GM19438 (cell line): ENCODE measurements at regions not wholly inside any gene's neighbourhood (a gene's known extent, or its start where the extent isn't known, plus 50 kb on each side); places are given as distances from the start of the nearest gene placed in this dataset.
A peak's percentile ranks its signal among the peaks of the same experiment; 100 is the strongest.
"Not testable (repeated sequence)": the region's sequence is repeated elsewhere in the genome, so short reads cannot be mapped to it uniquely, and the experiment has no call there.

Source experiments
- ATAC-seq: cut with Tn5 transposase; IDR thresholded peaks from one replicate; pipeline ENCODE4 v1.9.1; 2021; ENCODE audit warnings: low read depth; ENCODE audit not compliant: unreplicated experiment

DNA sequence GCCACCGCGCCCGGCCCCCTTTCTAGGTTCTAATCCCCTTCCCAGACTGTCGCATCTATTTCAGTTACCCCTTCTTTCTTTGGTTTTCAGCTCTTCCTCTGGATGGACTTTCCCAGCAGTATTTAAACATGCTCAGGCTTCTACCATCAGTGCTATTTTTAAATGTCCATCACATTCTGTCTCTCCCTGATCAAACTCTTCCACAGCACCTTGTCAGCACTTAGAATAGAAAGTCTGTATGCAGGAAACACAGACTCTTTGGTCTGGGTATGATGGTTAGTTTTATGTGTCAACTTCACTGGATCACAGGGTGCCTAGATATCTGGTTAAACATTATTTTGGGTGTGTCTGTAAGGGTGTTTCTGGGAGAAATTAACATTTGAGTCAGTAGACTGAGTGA, 297.8 kb upstream of the ECI2 start:
- ATAC-seq: no peak

GRCh38 chr6:4426968-4427367, 291.6 kb upstream of the ECI2 start:
- ATAC-seq: no peak

DNA sequence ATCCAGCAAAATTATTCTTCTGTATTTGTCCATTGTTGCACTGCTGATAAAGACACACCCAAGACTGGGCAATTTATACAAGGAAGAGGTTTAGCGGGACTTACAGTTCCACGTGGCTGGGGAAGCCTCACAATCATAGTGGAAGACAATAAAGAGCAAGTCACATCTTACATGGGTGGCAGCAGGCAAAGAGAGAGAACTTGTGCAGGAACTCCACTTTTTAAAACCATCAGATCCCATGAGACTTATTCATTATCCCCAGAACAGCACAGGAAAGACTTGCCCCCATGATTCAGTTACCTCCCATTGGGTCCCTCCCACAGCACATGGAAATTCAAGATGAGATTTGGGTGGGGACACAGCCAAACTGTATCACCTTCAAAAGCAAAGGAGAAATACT, 286.5 kb upstream of the ECI2 start:
- ATAC-seq: no peak

DNA sequence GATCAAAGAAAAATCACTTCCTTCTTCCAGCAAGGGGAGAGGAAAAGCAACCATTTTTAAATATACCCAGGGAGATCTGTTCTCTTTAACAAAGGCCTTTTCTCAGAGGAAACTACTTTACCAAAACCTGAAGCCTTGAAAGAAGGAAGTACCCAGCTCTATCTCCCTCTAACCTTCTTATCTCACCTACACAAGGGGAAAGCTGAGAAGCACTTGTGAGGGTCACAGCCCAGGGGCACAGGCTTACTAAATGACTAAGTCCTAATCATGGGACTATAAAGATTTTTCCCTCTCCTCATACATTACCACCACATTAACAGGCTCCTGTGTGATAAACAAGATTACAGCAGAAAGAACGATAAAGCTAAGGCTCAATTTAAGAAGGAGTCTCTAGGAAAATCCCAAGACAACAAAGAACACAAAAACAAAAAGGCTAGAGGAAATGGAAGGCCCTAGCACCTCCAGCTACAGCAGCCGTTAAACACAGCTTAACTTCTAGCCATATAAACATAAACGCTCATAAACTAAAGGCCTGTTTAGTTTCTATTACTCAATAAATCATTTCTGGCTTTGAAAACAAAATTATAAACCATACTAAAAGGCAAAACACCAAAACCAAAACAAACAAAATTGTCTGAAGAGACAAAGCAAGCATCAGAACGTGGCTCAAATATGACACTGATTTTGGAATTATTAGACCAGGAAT, 284.9 kb upstream of the ECI2 start:
- ATAC-seq: no peak

GRCh38 chr6:4415549-4415948, 280.2 kb upstream of the ECI2 start:
- ATAC-seq: no peak

DNA sequence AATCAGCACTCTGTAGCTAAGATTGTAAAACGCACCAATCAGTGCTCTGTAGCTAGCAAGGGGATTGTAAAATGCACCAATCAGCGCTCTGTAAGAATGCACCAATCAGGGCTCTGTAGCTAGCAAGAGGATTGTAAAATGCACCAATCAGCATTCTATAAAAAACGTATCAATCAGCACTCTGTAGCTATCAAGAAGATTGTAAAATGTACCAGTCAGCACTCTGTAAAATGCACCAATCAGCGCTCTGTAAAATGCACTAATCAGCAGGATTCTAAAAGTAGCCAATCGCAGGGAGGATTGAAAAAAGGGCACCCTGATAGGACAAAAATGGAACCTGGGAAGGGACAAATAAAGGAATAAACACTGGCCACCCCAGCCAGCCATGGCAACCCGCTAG, 278.7 kb upstream of the ECI2 start:
- ATAC-seq: not testable (repeated sequence)

GRCh38 chr6:4413073-4413472, 277.7 kb upstream of the ECI2 start:
- ATAC-seq: no peak

DNA sequence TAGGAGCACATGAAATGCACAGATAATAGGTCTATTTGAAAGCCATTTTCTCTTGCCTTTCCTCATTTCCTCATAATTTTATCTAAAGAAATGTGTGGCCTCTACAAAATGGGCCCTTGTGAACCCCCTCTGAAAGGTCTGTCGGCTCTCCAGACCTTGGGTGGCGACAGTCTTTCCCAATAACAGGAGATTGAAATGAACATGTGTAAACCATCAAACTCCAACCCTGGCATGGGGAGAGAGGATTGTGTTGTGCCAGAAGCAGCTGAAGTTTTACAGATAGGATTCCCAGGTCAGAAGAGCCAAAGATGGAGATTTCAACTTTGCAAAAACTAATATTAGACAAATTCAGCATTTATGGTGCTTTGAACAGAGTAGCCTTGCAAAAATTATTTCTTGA, 277.1 kb upstream of the ECI2 start:
- ATAC-seq: no peak

- no peak for ATAC-seq
These were observed 276.7 kb upstream of the ECI2 start for GRCh38 chr6:4412077-4412476.

DNA sequence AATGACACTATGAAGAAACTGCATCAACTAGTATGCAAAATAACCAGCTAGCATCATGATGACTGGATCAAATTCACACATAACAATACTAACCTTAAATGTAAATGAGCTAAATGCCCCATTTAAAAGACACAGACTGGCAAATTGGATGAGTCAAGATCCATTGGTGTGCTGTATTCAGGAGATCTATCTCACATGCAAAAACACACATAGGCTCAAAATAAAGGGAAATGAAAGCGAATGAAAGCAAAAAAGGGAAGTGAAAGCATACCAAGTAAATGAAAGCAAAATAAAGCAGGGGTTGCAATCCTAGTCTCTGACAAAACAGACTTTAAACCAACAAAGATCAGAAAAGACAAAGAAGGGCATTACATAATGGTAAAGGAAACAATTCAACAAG, 272.3 kb upstream of the ECI2 start:
- ATAC-seq: peak; percentile 87

DNA sequence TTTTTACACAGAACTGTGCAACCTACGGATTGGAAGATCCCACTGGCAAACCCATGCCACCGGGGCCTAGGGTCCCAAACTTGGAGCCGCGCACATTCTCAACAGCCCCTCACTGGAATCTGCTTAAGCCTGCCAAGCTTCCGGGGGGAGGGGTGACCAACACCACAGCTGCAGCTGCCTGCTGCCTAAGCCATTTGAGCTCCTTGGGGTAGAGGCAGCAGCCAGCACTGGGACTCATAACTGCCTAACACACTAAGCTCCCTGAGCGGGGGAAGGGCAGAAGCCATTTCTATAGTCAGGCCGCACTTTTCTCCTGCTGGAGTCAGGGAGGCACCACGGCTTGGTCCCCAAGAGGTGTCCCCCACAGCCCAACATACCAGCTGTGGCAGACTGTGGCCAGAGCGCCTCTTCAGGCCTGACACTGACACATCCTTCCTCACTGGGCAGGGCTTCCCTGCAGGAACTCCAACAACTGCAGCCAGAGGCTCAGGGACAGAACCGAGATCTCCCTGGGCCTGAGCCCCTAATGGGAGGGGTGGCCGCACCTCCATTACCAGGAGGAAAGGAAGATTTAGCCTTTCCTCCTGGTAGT, 270.3 kb upstream of the ECI2 start:
- ATAC-seq: no peak

- no peak for ATAC-seq
These were observed 269.0 kb upstream of the ECI2 start for GRCh38 chr6:4404415-4404814.

GRCh38 chr6:4403828-4404227, 268.5 kb upstream of the ECI2 start:
- no peak for ATAC-seq

DNA sequence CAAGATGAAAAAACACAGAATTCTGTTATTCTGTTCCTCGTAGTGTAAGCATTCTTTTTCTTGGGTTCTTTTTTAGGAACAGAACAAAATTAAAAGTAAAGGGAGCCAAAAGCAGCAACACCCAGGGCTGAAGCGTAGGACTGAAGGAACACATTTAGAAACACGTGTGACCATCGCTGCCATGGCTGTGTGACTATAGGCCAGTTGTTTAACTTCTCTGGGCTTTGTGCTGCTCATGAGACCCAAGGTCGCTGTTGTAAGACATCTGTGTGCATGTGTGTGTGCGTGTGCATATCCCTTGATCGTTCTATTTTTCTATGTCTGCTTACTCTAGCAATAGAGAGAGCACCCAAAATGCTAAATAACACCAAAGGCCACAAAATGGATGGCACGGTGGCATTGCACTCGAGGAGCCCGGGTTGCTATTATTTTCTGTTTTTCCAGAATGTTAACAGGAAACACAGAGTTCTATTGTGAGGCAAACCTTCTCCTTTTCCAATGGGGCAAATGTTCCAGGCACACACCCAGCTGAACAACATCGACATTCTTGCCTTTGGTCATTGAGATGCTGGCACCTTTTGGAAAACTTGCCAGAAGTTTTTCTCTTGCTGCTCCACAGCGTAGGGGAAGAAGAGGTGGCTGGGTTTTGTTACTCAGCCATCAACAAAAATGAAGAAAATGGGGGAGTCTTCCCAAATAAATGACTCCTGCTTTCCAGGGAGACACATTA, 267.8 kb upstream of the ECI2 start:
- no peak for ATAC-seq

GRCh38 chr6:4402477-4402976, 267.2 kb upstream of the ECI2 start:
- ATAC-seq: no peak

DNA sequence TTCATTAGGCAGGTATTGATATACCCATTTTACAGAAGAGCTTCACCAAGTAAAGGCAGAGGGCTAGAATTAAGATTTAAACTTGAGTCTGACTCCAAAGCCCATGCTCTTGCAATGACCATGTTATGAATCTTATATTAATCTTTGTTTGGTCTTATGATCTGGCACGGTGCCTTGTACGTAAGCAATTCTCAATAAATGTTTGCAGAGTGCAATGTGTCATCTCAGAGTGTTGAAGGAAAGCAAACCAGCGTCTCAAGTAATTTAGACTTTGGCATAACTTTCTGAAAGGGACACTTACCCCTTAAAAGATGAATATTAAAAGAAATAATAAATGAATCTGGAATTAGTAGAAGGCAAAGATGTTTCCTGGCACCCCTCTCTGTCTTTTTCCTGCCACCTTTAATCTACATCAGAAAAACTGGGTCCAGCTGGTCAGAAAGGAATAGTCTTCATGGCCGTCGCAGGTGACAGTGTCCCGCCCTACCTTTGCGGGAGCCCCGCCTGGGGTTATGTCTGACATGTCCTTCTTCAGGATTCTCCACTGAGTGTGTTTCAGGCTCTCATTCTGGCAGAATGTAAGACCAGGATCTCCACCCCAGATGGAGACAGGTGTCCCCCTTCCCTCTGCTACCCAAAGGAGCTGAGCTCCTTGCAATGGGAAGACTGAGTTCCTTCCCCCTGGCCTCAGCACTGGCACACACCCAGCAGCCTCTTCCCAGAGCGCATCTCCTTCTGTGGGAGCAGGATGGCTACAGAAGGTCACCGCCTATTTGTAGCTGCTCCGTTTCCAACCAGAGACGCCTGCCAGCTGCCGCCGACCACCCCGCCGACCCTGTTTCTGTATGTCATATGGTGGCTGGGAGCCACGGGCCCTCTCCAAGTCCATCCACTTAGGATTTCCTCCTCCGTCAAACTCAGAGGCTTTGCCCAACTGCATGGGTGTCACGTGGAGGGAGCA, 266.3 kb upstream of the ECI2 start:
- no peak for ATAC-seq

- ATAC-seq: no peak
These were observed 264.3 kb upstream of the ECI2 start for GRCh38 chr6:4399656-4400055.

DNA sequence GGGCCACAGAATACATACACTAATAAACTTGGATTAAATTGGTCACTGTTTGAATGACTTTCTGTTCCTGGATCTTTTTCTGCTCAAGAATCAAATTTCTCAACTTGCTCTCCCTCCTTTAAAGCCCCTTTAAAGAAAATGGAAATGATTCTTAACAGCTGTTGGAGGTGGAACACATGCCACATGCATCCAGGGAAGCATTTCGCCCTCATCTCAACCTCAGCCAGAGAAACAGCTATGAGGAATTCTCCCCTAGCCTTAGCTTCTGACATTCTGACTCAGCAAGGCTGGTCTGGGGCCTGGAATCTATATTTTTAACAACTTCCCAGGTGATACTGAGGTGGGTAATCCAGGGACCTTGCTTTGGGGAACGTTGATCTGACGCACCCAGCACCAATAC, 263.4 kb upstream of the ECI2 start:
- no peak for ATAC-seq

- no peak for ATAC-seq
These were observed 261.9 kb upstream of the ECI2 start for GRCh38 chr6:4397307-4397706.

- ATAC-seq: no peak
These were observed 260.7 kb upstream of the ECI2 start for GRCh38 chr6:4396044-4396443.

DNA sequence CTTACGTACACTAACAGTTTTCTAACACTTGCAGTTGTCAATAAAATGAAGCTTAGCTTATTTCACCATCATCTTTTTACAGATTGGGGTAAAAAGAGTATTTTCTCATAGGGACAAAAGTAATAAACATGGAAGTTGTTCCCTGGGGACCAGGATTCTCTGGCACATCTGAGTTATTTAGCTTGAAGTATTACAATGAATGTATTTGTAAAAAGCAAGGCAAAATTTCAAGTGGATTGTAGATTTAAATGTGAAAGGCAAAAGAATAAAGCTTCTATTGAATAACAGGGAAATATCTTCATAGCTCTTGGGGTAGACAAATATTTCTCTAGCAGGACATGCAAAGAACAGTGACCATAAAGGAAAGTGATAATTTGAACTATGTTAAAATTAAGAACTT, 260.0 kb upstream of the ECI2 start:
- ATAC-seq: no peak
